NOMO-1 treated with DMSO at 0.1 percent for 48 hours (cell line): ENCODE measurements at regions not wholly inside any gene's neighbourhood (a gene's known extent, or its start where the extent isn't known, plus 50 kb on each side); places are given as distances from the start of the nearest gene placed in this dataset.

Source experiments
- DNase-seq: peaks from one replicate; lab custom pipeline; 2025; ENCODE audit not compliant: unreplicated experiment; lab: John Stamatoyannopoulos, UW

DNA sequence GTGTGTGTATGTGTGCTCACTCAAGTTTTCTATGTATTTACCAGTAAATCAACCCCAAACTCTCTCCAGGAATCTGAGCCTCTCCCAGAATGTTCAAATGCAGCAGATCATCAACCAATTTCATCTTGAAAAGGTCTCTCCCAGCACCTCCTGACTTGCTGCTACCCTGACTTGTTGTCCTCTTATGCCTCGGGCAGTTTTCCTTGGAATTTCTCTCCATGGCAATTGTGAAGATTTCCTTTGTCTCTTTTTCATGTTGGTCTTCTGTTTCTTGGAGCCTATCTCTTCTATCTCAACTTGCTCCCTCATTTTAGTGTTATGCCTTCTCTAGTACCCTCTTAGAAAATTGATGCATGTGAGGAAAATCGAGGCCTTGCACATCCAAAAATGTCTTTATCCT lies 303.6 kb upstream of the KIF2A start:
- no peak for DNase-seq

DNA sequence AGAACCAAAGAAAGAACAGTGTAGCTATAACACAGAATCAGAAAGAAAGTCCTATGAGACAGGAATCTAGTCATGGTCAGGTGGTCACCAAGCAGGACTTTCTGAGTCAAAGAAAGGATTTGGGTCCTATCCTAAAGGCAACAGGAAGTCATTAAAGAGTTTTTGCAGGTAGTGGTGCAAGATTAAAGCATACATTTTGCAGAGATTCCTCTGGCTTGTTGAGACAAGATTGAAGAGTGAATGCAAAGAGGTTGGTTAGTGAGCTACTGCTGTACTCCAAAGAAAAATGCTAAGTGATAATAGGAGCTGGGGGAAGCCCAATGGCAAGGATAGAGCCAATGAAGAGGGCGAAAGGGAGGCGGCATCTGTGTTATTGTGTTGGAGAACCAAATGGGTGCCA lies 300.5 kb upstream of the KIF2A start:
- no peak for DNase-seq

DNA sequence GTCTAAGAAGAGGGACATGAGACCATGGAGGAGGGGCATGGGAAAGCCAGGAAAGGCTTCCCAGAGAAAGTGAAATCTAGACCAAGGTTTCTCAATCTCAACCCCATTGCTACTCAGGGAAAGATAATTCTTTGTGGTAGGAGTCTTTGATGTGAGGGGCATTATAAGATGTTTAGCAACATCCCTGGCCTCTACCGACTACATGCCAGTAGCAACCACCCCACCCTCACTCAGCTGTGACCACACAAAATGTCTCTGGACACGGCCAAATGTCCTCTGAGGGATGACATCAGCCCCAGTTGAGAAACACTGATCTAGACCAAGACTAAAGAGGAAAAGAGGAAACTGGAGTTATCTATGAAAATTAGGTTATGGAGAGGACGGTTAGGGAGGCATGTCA lies 298.5 kb upstream of the KIF2A start:
- peak; percentile 58 for DNase-seq

DNA sequence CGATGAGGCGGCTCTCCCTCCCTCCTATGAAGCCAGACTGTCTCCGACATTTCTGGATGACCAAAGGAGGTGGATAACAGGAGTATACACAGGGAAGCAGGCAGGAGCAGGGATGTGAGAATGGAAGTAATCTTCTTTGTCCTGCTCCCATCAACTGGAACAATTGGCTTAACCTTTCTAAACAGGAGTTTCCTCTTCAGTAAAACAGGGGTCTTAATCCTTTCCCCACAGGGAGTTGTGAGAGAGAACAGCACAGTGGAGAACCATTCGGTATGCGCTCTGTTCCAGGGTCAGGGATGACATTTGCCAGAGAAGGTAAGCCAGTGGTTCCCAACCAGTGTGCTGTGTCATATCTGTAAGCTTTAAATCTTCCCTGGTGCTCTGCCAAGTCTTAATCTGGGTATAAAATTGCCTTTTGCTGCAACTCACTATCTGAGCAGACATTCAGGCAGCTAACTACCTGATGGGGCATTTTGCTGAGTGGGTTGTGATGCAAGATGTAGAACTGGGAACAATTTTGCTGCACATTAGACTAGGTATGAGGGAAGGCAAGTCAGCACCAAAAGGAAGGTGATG lies 294.8 kb upstream of the KIF2A start:
- DNase-seq, result no peak

DNA sequence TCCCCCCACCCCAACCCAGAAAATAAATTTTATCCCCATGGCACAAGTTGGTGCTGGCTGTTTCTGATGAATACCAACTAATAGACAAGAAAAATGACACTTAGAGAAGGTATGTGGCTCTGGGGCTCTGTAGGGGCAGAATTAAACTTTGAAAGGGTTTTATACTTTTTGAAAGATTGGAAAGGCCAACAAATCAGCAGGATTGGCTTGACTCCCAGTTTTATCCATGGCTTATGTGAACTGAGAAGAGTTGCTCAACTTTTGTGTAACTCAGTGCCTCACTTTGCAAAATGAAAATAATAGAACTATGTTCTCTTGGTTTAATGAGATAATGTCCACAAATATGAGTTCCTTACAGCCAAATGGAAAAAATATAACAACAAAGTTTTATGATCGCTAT lies 288.9 kb upstream of the KIF2A start:
- no peak for DNase-seq

DNA sequence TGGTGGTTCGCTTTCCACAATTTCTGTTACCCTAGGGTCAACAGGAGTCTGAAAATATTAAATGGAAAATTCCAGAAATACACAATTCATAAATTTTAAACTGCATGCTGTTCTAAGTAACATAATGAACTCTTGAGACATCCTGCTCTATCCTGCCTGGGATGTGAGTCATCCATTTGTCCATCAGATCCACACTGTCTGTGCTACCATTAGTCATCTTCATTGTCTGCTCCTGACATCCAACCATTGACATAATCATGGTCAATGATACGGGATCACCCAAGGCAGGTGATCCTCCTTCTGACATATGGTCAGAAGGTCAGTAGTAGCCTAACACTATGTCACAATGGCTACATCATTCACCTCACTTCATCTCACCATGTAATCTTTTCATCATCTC lies 276.7 kb upstream of the KIF2A start:
- DNase-seq, result no peak

DNA sequence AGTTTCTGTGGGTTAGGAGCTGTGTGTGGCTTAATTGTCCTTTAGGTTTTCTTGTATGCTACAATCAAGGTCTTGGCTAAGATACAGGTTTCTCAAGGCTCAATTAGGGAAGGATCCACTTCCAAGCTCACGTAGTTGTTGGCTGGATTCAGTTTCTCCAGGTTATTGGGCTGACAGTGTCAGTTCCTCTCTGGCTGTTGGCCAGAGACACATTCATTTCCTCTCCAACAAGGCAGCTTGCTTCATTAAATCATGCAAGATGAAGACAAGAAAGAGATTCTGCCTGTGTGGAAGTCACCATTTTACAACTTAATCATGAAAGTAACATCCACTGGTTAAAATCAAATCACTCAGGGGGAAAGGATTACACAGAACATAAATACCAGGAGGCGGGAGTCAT lies 275.7 kb upstream of the KIF2A start:
- DNase-seq, result no peak

DNA sequence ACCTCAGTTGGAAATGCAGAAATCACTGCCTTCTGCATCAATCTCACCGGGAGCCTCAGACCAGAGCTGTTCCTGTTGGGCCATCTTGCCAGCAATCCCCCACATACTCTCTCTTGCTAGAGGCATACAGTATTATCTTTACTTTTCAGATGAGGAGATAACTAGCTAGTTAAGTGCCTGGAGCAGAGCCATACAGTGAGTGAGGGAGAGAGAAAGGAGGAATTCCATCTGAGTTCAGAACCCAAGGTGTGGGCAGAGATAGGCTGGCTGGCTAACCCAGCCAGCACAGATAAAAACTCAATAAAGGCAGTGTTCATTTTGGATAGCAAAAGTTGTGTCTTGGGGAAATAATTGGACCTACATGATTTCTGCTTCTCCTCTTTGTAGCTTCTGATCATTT lies 268.0 kb upstream of the KIF2A start:
- no peak for DNase-seq

DNA sequence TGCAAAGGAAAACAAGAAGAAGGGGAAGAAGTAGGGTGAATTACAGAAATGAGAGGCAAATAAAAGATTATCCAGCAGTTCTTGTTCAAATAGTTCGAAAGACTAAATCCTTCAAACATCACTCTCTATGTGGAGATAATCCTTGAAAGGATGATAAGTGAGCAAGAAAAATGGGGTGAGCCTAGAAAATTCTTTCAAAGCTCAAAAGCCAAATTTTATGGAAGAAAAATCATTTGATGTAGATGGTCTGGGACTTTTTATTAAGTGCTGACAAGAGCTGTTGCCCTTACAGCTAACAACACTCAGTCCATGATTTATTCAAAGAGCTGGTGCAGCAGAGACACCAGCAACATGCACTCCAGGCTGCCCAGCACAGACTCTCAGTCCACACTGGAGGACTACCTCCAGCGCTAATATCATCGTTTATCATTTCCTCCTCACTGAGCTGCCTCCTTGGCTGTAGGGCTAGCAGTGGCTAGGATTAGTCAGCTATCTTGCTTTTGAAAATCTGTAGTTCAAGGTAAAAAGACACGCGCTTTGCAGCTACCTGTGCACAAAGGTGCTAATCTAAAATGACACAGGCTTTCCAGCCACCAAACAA lies 264.8 kb upstream of the KIF2A start:
- DNase-seq, result no peak

DNA sequence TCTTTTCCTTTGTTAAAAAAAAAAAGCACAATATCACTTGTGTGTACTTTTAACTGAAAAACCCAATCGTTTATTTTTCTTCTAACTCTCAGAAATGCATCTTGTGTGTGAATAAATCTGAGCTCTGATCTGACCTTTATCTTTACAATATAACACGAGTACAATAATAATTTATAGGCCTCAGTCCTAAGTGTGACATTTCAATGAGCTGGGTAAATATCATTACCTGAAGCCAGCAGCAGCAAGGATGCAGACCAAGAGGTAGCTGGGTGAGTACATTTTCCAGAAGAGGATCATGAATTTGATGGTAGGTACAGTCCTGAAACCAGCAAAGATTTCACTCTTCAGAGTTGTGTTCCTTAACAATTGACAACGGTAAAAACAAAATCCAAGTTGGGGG lies 264.0 kb upstream of the KIF2A start:
- no peak for DNase-seq

DNA sequence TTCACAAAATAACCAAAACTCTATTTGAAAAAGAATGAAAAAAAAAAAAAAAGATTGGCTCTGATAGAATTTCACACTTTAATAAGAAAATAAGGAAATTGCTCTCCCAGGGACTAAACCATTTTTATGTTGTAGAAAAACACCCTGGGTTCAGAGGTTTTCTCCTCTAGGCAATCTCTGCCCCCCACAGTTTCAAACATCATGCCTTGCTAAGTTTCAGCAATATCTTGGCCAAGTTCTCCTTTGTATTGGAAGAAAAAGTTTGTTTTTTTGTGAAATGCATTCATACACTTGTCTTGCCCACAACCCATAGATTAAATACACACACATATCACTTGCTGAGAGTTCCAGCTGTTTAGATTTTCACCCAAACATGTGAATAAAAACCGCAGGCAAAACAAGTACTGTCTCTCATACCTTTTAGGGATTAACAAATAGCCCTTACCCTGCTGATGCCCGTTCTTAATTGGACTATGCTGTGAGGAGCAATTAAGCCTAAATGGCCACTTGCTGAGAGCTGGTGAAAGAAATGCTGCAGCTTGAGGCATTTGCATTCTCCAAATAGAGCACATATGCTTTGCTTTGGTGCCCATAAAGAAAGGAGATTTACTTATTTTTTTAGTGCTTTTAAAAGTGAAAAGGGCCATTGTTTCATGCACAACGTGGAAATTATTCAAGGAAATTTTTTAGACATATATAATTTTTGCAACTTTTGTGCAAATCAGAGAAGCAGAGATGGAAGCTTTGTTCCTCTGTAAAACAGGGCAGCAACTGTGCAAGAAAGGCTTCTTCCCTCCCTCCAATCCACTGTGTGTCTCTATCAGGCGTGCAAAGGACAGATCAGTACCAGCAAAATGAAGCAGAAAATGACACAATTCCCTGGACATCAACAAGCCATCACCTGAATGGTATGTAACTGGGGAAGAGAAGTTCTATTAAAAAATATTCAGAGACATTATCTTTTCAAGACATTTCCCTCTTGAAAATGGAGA lies 262.4 kb upstream of the KIF2A start:
- DNase-seq, result no peak

DNA sequence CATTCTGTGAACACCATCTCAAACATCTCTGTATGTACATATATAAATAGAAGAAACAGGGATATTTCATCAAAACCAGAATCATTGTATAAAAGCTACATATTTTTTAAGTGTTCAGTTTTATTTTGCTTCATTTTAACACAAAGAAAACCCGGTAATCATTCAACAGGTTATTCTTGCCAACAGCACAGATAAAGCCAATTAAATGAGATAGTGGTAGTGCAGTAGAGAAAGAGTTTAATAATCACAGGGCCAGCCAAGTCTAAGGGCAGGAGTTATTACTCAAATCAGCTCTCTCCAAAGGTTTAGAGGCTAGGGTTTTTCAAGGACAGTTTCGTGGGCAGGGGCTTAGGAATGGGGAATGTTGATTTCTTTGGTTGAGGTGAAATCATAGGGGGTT lies 261.0 kb upstream of the KIF2A start:
- no peak for DNase-seq

DNA sequence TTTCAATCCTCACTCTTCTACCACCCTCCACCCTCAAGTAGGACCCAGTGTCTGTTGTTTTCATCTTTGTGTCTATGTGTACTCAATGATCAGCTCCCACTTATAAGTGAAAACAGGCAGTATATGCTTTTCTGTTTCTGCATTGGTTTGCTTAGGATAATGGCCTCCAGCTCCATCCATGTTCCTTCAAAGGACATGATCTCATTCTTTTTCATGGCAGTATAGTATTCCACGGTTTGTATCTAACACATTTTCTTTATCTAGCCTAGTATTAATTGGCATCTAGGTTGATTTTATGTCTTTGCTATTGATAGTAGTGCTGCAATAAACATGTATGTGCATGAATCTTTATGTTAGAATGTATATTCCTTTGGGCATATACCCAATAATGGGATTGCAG lies 259.8 kb upstream of the KIF2A start:
- no peak for DNase-seq

DNA sequence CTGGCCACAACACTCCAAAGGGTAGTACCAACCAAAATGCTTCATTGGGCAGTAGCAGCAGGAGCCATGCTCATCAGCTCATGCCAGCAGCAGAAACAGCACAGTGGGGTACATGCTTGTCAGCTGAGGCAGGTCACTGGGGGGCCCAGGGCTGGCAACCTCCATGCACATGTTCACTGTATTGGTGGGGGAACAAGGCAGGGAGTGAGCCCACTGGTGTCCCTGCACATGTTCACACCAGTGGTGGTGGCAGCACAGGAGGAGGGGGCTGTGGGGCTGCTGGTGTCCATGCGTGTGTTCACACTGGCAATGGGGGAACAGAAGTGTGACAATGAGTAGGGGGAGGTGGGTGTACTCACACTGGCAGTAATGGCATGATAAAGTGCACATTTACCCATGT lies 254.3 kb upstream of the KIF2A start:
- no peak for DNase-seq

DNA sequence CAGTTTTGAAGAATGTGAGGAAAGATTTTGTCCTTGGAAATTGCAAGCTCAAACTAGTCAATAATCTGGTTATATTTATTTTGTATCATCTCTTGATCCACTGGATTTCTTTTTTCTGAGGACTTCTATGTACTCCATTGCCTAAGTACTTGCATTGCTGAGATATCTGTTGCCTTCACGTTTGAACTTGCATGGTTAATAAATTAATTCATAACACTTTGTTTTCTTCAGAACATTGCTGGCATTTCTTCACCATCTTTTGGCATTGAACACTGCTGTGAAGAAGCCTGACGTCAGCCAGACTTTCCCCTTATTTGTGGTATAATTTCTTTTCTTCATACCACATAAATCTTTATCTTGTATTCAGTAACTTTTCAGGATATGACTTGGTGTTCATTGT lies 246.0 kb upstream of the KIF2A start:
- DNase-seq, result no peak

DNA sequence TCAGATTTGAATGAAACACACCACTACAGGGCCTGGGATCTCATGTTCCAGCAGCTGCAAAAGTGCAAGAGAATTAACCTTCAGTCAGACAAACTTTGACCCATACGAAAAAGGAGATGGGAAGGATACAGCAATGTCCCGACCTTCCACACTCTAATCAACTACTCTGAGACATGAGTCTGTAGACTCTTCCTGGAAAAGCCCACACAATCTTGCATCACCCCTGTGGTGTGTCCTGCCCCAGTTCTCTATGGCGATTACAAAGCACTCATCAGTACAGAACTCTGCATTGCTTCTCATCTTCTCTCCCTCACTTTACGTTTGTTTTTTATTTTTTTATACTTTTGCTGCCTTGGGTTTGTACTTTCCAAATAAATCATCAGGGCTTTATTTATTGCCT lies 241.0 kb upstream of the KIF2A start:
- no peak for DNase-seq

DNA sequence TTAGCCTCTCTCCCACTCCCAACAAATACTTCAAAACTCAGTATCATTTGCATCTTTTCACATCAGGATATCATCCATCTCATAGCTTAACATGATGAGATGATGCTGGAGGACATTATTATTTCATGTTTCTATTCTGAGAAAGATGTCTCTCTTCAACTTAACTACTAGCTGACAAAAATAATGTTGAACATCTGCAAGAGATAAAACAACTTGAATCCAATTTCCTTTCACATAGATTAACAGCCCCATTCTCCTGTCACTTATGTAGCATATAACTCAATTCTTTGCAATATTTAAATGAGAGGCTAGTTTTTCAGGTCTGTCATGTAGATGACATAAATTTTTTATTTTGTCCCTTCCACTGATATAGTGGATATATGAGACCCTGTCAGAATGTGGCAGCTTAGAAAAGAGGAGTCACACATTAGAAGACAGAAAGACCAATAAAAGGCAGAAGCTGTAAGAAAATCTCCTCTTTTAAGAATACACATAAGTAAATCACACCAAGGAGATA lies 239.2 kb upstream of the KIF2A start:
- no peak for DNase-seq

DNA sequence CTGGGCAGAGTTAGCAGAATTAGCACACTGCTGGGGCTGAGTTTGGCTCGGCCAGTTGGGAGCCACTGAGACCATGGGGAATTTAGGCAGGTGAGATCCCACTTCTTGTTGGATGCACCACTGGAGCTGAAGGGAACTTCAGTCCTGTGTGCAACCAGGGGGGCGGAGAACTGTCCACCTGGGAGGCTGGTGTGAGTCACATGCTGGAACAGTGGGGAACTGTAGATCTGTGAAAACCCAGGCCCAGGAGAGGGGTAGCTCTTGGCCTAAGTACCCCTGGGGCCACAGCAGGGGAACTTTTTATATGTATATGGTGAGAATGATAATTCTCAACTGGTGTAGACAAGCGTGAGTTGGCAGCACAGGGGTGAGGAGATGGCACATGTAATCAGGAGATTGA lies 237.5 kb upstream of the KIF2A start:
- DNase-seq, result no peak

DNA sequence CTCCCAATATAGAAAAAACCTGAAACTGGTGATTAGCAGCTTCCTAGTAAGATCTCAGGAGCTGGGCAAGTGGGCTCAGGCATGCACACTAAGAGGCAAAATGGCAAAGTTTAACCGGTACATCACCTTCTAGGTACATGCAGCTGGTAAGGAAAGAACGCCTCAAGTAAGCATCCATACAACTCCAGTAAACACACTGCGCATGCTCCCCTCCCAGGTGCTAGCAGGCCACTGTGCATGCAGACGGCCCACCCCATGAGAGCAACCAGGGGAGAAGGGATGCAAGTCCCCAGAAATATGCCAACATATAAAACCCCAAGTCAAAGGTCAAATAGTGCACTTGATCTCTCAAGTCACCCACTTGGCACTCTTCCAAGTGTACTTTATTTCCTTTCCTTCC lies 228.6 kb upstream of the KIF2A start:
- no peak for DNase-seq

DNA sequence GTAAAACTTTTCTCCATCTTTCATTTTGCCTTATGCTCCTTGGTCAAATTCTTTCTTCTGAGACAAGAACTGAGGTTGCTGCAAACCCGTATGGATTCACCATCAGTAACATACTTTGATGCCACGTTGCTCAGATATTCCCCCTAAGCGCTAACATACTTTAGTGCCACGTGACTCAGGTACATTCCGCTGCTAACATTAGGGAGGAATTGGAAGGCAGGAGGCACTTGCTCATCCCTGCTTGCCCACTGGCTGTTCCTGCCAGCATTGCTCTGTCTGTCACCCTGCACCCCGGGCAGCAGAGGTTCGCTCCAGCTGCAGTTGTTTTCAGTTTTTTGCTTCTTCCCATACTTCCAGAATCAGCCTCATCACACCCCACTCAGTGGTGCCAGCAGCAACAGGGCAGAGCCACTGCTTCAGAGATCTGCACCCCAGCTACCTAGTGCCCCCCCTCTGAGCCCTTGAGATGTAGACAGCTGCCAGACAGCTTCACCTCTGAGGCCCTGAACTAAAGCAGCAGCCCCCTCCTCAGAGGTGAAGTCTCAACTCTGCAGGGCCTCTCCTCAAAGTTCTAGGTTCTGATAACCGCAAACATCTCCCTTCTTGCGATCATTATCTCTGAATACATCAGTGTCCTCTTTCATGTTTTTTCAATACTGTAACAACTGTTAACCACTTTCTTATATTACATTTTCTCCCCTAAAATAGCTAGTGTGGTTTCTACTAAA lies 228.0 kb upstream of the KIF2A start:
- DNase-seq, result no peak

DNA sequence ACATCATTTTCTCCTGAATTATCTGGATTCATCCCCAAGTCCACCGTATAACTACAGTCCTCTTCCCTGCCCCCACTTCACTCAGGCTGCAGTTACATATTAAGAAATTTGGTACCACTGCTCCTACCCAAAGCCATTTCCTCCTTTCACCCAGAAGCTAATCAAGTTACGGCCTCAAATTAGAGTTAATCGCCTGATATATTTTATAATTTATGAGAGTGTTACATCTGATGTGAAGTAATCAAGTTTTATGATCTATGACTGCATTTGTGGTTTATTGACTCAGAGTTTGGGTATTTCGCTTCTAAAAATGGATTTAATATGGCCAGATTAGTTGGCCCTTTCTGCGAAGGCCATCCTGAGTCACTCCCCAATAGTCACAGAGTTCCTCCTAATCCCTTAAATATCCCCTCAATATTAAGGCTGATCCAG lies 223.6 kb upstream of the KIF2A start:
- peak; percentile 83 for DNase-seq
